NCI-H510A treated with DMSO at 0.1 percent for 48 hours (cell line): ENCODE measurements at regions not wholly inside any gene's neighbourhood (a gene's known extent, or its start where the extent isn't known, plus 50 kb on each side); places are given as distances from the start of the nearest gene placed in this dataset.
"Not testable (repeated sequence)": the region's sequence is repeated elsewhere in the genome, so short reads cannot be mapped to it uniquely, and the experiment has no call there.

Source experiments
- DNase-seq: peaks from one replicate; lab custom pipeline; 2025; lab: John Stamatoyannopoulos, UW

- DNase-seq, result no peak
These were observed 305.3 kb upstream of the OR4E1 start for GRCh38 chr14:21978999-21979314.

GRCh38 chr14:21978184-21978998 lies 304.8 kb upstream of the OR4E1 start:
- DNase-seq, result no peak

- no peak for DNase-seq
These were observed 301.1 kb upstream of the OR4E1 start for GRCh38 chr14:21974741-21975140.

GRCh38 chr14:21965042-21965441 lies 291.4 kb upstream of the OR4E1 start:
- no peak for DNase-seq

GRCh38 chr14:21964180-21964579 lies 290.6 kb upstream of the OR4E1 start:
- no peak for DNase-seq

- DNase-seq, result no peak
These were observed 287.0 kb upstream of the OR4E1 start for GRCh38 chr14:21960636-21961035.

DNA sequence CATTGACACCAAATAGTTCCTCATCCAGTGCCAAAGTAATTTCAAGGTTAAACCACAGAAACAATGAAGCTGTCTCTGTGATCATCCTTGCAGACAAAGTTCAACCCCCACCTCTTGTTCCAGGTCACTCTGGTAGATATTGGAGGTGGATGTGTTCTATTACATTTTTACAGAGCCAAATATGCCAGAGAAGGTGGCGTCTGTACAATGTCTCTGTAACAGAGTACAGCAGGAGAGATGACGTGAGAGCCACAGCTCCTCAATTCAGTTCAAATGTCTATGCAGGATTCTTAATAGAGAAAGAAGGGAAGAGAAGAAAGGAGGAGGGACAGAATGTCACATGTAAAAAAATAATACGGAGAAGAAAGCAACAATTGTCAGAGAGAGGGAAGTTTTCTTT lies 268.3 kb upstream of the OR4E1 start:
- DNase-seq, result no peak

GRCh38 chr14:21940887-21941856 lies 267.6 kb upstream of the OR4E1 start:
- no peak for DNase-seq

GRCh38 chr14:21939836-21940235 lies 266.2 kb upstream of the OR4E1 start:
- no peak for DNase-seq

DNA sequence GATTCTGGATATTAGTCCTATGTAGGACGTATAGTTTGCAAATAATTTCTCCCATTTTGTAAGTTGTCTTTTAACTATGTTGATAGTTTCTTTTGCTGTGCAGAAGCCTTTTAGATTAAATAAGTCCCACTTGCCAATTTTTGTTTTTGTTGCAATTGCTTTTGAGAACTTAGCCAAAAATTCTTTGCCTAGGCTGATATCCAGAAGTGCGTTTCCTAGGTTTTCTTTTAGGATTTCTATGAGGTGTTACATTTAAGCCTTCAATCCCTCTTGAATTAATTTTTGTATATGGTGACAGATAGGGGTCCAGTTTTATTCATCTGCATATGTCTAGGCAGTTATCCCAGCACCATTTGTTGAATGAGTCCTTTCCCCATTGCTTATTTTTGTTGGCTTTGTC lies 264.4 kb upstream of the OR4E1 start:
- no peak for DNase-seq

DNA sequence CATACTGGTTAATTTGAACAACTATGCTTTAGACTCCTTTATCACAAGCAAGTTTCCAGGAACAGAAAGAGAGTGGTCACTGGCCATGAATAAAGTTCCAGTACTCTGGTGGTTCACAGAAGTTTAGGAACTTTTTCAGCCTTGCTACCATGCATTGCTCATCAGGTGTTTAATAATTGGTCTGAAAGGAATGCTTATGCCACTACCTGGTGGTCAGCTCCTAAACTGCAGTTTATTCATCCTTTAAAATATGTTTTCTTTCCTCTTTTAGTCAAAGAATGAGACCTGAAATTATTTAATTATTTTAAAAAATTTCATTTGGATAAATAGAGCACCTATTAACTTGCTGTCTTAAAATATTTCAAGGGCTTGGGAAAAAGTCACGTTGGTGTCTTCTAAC lies 260.1 kb upstream of the OR4E1 start:
- DNase-seq, result no peak

- no peak for DNase-seq
These were observed 250.9 kb upstream of the OR4E1 start for GRCh38 chr14:21924479-21924878.

GRCh38 chr14:21923820-21924219 lies 250.2 kb upstream of the OR4E1 start:
- DNase-seq, result no peak

DNA sequence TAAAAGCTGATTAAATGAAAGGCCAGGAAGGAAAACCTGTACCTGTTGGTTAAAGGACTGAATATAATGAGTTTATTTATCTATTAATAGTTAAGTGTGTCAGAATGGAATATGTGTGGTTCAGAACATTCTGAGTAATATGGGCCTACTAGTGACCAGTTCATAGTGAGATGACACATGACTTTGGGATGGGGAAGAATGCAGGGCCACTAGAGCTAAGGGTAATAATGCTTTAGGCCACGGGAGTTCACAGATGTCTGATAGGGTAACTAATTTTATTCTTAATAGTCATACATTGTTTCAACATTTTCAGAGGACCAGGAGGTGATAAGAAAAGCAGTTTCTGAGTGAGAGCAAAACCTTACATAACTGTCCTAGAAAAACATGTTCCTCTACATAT lies 247.8 kb upstream of the OR4E1 start:
- no peak for DNase-seq

DNA sequence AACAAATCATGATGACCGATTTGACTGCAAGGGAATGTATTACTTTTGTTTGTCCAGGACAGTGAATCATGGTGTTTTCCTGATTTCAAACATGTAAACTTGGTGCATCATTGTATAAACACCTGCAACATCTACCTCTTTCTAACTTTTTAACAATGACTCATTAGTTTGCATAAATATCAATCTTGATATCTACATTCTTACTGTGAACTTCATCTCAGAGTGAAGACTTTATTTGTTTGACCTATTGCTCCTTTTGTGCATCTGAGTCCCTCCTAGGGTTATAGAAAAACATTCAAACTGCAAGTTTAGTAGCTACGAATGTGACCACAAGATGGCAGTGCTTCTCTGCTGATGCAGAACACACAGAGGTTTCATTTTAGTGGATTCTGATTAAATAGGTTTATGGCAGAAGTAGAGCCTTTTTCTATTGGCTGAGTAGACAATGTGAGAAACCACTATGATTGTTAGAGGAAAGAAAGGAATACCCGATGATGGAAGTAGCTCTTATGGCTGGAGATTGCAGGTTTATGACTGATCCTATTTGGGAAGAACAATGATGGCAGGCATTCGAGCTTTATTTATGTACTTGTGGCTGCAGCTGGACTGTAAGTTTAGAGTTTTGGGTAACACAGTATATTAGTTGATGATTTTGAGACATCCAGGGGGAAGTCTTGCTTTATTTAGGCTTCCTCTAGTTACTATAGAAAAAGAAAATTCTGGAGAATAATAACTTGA lies 244.2 kb upstream of the OR4E1 start:
- peak; percentile 12 for DNase-seq

DNA sequence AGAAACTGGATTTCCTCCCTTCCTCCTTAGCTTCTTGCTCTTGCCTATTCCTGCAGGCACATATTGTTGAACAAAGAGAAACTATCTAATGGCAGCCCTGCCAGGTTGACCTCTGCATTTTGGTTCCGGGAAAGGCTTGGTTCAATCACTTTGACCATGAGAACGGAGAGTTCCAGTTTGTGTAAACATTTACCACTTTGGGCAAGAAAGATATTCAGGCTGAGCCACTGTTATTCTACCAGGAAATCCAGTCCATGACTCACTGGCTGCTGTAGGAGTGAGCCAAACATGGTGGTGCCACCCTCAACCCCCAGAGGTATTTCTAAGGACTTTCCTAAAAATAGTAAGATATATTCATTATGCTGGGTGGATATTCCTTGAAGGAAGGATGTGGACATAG lies 242.2 kb upstream of the OR4E1 start:
- DNase-seq, result no peak

DNA sequence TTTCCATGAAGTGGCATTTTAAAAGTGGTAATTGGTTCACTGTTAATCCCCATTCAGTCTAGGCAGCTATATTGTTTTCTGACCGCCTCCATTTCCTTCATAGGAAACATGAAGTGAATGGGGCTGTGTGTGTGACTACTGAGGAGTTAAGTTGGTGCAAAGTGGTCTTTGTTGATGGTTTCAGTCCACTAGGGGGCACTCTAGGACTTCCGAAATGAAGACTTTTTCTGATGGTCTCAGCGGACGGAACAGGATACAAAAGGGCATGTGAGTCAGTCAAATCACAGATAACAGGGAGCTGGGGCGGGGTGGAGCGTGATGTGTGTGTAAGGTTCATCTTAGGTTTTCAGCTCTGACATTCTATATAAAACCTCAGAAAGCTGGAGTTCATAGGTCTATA lies 240.1 kb upstream of the OR4E1 start:
- peak; percentile 4 for DNase-seq

- no peak for DNase-seq
These were observed 238.7 kb upstream of the OR4E1 start for GRCh38 chr14:21912367-21912766.

- no peak for DNase-seq
These were observed 238.3 kb upstream of the OR4E1 start for GRCh38 chr14:21911877-21912276.

DNA sequence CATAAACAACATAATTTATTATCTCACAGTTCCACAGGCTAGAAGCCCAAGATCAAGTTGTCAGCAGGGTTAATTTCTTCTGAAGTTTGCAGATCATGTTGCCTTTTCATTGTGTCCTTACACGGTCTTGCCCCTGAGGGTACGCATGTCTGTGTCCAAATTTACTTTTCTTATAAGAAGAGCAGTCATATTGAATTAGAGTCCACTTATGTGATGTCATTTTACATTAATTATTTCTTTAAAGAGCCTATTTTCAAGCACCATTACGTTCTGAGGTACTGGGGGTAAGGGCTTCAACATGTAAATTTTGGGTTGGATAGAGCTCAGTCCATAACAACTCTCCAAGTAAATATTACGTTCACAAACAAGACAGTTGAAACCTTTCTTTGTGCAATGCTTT lies 236.6 kb upstream of the OR4E1 start:
- DNase-seq, result no peak

DNA sequence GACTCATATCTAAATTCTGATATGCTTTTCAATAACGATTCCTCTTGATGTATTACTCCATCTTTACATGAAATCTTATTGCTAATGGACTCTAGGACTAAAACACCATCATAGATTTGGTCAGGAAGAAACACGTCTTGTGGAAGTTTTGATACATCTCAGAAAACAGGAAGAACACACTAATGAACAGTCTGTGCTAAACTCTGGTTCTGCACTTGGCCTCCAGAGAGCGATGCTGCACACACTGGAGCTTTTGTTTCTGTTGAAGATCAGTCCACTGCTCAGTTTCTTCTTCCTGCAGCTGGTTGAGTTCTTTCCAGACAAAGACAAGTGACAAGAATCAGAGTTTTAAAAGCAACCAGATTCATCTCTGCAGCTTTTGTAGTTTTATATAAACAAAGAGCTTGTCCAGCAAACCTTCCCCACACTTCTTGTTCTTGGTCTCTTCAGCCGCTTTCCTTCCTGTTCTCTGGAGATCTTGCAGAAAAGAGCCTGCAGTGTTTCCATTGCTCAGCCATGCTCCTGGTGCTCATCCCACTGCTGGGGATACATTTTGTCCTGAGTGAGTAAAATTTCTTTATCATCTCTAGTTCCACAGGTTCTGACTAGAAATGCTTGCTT lies 229.1 kb upstream of the OR4E1 start:
- no peak for DNase-seq

DNA sequence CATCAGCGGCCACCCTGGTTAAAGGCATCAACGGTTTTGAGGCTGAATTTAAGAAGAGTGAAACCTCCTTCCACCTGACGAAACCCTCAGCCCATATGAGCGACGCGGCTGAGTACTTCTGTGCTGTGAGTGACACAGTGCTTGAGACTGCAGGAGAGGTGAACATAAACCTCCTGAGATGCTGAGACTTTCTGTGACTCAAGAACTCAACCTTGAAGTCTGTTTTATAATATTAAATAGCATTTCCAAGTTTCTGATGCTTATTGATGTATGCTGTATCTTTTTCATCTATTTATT lies 221.2 kb upstream of the OR4E1 start:
- DNase-seq, result not testable (repeated sequence)
